SKM-1 treated with dmso at 0.1 percent for 144 hours (cell line): ENCODE measurements at regions not wholly inside any gene's neighbourhood (a gene's known extent, or its start where the extent isn't known, plus 50 kb on each side); places are given as distances from the start of the nearest gene placed in this dataset.
"Not testable (repeated sequence)": the region's sequence is repeated elsewhere in the genome, so short reads cannot be mapped to it uniquely, and the experiment has no call there.

Source experiments
- DNase-seq: peaks from one replicate; lab custom pipeline; 2025; ENCODE audit not compliant: unreplicated experiment; lab: John Stamatoyannopoulos, UW

DNA sequence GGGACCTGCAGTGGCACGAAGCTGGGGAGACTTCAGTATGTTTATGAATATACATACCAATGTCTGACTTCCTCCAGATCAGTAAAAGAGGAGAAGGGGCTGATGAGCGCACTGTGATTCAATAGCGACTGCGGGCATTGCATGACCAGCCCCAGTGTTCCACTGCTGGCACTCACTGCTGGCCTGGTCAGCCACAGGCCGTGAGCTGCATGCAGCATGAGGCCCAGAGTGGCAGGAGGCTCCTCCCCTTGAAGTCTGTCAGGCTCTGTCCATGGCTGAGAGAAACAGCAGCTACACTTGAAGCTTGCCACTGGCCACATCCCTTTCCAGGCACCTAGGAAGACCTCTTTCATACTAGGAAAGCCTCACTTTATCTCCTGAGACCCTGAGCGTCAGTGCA is 265.9 kb upstream of the CDYL start:
- DNase-seq, result no peak

GRCh38 chr6:4509506-4509905 is 266.7 kb upstream of the CDYL start:
- no peak for DNase-seq

DNA sequence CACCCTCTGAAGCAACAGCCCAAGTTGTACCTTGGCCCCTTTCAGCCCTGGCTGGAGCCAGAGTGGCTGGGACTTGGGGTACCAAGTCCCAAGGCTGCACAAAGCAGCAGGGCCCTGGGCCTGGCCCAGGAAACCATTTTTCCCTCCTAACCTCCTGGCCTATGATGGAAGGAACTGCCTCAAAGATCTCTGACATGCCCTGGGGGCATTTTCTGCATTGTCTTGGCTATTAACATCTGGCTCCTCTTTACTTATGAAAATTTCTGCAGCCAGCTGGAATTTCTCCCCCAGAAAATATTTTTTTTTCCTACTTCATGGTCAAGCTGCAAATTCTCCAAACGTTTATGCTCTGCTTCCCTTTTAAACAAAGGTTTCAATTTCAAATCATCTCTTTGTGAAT is 269.4 kb upstream of the CDYL start:
- DNase-seq, result no peak

DNA sequence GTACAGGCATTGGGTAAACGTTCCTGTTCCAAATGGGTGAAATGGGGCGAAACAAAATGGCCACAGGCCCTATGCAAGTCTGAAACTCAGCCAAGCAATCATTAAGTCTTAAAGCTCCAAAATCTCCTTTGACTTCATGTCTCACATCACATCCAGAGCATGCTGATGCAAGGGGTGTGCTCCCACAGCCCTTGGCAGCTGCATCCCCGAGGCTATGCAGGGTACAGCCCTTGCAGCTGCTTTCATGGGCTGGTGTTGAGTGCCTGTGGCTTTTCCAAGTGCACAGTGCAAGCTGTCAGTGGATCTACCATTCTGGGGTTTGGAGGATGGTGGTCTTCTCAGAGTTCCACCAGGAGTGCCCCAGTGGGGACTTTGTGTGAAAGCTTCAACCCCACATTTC is 270.0 kb upstream of the CDYL start:
- DNase-seq, result no peak

DNA sequence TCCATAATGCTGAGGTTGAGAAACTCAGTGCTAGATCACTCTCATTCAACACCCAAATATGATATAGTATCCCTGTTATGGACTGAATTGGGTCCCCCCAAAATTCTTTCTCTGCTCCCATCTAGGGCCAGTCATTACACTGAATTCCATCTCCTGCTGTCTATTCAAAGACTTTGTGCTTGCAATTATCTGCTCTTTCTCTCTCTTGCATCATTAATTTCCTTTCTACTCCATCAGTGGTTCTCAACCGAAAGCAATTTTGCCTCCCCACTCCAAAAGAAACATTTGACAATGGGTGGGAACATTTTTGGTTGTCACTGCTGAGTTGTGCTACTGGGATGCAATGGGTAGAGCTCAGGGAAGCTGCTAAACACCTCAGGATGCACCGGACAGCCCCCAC is 271.5 kb upstream of the CDYL start:
- DNase-seq, result no peak

DNA sequence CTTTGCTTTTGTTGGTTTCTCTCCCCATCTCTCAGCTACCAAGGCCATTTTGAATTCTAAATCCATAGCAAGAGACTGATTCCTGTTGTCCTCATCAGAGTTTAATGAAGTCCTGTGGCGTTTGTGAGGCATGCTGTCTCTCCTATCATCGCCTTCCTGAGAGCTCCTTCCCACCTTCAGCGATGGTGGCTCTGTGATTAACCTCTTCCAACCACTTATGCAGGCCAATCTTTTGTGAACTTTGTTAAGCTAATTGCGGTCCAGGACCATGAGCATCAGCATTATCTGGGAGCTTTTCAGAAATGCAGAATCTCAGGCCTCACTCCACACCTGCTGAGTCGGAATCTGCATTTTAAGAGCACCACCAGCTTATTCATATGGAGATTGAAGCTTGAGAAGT is 272.5 kb upstream of the CDYL start:
- no peak for DNase-seq

- no peak for DNase-seq
Measured at GRCh38 chr6:4496284-4496683, 279.9 kb upstream of the CDYL start.

DNA sequence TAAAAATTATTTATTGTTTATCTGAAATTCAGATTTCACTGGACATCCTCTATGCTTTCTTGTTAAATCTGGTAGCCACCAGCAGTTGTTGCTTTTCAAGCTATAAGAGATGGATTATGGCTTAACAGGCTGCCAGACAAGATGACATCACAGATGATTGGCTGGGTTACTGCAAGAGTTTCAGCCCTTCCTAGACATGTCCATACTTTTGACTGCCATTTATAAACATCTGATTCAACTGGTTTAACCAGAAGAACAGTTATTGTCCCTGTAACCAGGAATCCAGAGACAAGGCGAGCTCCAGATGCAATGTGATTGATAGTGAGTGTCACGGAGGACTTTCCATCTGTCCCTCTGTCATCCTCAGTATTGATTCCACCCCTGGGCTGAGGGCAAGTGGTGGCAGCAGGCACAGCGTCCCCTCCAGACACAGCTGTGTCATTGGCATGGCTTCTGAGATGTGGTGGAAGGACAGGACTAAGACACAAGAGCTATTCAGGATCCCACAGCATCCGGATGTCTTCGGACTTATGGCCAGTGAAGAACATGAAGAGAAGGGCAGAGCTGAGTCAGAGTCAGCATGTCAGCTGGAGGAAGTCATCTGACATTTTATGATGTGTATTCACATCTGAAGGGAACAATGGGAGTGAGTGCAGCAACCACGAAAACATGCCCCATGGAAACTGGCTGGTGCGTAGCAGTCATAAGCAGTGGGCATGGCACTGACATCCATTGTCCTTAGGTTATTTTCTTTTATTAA is 284.5 kb upstream of the CDYL start:
- no peak for DNase-seq

DNA sequence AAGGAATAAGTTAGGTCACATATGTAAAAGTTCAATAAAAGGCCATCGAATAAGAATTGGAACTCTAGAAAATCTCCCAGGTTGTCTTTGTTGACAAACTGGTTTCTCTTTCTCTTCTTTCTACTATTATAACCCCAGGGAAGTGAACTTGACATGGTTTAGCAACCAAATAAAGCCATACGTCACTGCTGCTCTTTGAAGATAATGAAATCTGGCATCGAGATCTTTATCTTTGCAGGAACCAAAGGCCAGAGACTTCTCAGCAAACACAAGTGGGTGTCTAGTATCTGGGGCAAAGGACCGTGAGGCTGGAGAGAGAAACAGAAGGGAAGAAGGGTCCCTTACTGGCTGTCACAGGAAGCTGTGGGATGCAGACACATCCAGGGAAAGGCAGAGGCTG is 286.7 kb upstream of the CDYL start:
- no peak for DNase-seq

DNA sequence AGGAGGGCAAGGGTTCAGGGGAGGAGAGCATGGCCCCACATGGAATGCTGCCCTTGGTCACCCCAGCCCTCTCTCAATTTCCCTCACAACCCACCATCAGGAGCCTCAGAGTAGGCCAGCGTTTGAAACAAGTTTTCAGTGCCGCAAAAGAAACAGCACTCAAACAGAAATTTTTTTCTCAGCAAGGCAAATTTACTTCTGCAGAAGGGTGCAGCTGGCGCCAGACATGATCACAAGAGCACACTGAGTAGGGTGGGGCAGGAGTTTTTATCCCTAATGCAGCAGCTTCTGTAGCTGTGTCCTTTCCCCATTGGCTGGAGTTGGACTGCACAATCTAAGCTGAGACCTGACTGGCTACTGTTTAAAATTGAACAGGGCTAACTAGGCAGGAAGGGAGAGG is 287.8 kb upstream of the CDYL start:
- no peak for DNase-seq

GRCh38 chr6:4487538-4487937 is 288.7 kb upstream of the CDYL start:
- DNase-seq, result no peak

DNA sequence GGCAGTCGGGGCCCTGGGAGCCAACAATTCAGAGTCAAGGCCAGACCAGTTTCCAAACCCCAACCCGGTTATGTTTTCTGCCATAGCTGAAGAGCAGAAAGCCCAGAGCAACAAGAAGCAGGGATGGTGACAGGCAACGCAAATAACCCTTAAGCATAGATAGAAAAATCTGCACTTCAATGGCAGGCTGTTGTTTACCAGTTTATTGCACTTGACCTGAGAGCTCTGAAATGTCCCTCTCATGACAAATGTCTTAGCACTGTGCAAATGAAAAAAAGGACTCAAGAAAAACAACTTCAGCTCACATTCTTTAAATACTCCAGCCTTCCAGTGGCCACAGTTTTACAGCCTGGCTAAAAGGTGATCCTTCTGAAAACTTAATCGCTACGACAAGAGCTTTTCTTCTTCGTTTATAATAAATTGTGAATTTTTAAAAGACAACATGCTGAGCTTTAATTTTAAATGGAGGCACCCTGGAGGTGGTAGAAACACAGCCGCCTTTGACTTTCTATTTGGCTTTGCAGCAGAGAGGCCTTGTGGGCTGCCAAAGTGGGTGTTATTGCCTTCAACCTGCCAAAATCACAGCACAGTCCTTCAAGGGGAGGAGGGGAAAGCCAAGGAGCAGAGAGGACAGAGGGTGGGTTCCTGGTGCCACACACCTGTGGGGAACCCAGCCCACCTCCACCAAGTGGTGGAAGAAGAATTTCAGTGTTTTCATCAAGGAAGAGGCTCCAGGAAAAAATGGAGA is 289.5 kb upstream of the CDYL start:
- no peak for DNase-seq

DNA sequence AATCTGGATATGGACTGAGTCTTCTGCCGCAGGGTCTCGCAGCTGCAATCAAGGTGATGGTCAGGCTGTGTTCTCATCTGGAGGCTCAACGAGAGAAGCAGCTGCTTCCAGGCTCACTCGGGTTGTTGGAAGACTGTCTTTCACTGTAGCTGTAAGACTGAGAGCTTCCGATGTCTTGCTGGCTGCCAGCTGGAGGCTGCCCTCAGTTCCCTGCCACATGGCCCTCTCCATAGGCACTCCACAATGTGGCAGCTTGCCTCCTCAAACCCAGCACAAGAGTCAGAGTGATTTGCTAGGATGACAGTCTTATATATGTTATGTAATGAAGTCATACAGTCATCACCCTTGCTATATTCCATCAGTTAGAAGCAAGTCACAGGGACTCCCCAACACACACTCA is 290.5 kb upstream of the CDYL start:
- DNase-seq, result no peak

DNA sequence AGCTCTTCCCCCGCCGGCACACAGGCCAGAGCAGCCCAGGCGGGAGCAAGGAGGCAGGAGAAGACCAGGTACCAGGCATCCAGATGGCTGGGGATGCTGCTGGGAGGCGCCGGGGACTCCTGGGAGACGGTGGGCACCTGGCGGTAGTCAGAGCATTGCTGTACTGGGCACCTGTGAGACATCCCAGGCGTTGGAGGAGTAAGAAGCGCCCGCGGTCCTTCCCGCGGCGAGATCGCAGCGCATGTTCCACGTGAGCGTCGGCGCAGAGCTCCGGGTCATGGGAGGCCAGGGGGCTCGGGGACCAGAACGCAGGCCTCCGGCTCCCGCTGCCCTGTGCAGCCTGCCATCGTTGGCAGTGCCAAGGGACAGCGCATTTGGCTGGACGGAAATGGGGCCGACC is 293.7 kb upstream of the CDYL start:
- no peak for DNase-seq

DNA sequence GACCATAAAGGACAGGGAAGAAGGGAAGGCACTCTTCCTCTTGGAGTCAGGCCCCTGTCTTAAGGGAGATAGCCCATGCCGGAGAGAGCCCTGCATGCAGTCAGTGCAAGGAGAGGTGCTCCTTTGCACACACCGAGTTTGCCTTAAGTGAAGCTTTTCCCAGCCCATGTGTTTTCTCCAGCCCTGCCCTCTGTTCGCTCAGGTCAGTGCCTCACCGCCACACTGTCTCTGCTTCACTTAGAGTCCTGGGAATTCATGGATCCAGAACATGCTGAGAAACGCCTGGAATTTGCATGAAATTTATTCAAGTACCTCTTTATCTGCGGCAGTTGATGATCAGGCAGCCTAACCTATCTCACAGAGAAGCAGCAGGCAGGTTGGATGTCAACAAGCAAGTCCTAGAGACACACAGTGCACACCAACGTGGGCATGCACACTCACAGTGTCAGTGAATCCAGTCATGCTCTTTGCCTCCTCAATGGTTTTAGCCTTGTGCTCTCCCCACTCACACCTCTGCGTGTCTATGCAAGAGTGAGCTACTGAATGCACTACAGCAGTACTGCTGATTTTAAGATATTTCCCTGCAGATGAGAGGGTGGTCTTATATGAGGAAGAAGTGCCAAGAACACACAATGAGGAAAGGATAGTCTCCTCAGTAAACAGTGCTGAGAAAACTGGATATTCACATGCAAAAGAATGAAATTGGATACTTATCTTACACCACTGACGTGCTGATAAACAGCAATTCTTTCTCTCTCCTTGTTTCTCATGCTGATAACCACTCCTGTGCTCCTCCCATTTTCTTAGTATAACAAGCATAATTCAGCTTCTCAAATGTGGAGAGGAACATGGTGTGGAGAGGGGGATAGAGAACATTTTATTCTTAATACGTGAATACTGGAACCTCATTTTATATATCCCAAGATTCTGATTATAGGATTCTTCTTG is 295.1 kb upstream of the CDYL start:
- no peak for DNase-seq

DNA sequence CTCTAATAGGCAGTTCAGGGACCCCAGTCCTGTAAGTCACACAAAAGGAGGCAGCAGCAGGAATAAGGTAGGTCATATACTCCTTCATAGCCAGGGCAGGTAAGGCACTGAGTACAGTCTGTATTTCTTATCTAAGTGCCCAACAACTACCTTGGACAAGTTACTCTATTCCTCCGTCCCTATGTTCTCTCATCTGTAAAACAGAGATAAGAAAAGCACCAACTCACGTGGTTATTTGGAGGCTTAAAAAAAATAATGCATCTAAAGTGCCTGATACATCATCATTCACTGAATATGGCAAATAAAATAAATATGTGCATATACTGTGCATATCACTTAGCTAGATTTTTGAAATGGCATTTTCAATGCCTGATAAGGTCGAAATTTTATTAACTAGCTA is 298.1 kb upstream of the CDYL start:
- DNase-seq, result no peak

DNA sequence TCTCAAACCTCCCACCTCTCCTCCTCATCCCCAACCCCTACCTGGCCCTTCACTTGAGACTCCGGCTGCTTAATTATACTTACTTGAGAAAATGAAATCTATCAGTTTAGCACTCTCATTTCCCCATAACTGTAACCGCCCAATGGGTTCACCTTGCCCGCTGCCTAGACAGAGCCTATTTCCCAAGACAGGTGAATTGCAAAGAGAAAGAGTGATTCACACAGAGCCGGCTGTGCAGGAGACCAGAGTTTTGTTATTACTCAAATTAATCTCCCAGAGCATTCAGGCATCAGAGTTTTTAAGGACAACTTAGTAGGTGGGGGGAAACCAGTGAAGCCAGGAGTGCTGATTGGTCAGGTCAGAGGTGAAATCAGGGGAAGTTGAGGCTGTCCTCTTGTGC is 301.4 kb upstream of the CDYL start:
- DNase-seq, result no peak

DNA sequence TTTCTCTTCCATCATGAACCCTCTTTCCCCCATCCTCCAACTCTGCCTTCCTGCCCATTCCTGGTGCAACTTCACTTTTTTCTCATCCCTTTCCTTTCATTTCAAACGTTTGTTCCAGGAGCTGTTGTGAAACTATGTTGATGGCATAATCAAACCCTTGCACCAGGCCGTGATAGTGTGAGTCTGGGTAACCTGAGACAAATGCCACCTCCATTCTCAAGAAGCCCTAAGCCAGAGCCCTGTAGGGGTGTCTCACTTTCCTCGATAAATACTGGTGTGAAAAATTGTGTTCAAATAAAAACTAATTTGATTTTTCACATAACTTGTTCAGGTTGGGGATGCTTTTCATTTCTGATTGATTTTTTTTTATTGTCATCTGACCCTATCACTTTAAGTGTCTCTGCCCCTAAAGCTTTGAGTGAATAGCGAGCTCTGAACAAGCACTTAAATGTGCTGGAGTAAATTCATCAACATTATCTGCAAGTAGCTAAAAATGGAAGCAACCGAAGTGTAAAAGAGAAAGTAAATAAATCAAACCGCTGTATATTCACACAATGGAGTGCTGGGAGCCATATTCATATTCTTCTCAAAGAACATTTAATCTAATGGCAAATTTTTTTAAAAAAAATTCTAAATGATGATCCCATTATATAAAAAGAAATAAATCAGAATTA is 303.1 kb upstream of the CDYL start:
- DNase-seq, result no peak

GRCh38 chr6:4472222-4472621 is 304.0 kb upstream of the CDYL start:
- no peak for DNase-seq

DNA sequence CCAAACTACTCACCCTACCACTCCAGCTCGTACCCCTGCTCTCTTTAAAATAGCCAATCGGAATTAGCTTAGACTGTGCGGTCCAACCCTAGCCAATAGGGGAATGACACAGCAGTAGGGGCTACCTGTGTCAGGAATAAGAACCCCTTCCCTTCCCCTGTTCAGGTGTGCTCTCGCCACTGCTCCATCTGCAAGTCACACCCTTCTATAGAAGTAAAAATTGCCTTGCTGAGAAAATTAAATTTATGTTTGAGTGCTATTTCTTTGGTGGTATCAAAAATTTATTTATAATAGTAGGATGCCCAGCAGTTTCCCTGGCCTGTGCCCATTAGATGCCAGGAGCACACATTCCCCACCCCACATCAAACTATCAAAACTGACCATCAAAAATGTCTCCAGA is 304.7 kb upstream of the CDYL start:
- not testable (repeated sequence) for DNase-seq

DNA sequence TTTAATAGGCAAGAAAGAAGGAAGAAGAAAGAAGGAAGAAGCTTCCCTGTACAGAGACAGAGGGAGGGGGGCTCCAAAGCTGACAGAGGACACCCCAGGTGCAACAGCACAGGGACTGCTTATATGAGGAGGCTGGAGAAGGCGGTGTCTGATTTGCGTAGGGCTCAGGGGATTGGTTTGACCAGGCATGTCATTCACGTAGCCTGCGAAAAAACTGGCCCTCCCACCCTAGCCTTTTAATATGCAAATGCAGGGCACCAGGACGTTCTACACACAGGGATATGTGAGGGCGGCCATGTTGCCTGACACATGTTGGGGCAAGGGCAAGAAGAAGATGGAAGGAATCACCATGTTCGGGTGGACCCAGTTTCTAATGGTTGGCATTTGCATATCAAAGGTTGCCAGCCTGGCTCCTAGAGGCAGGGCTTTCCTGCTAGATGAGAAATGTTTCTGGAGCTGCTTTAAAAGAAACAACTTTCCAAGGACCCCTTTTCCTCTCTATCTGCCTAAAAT is 305.4 kb upstream of the CDYL start:
- no peak for DNase-seq
